B cell (primary cell): ENCODE measurements at regions not wholly inside any gene's neighbourhood (a gene's known extent, or its start where the extent isn't known, plus 50 kb on each side); places are given as distances from the start of the nearest gene placed in this dataset.

Experiments
- CTCF ChIP-seq: fragments of 200-600 bp; IDR thresholded peaks from one replicate; pipeline ENCODE4 v1.8.0; 2022; ENCODE audit warnings: antibody characterized with exemption, mild to moderate bottlenecking
- EZH2 ChIP-seq: IDR thresholded peaks from 2 replicates; pipeline ENCODE4 v1.6.1; 2012; ENCODE audit warnings: borderline replicate concordance, low read depth, mild to moderate bottlenecking, moderate library complexity, low read length; ENCODE audit not compliant: insufficient read depth, poor library complexity, severe bottlenecking

DNA sequence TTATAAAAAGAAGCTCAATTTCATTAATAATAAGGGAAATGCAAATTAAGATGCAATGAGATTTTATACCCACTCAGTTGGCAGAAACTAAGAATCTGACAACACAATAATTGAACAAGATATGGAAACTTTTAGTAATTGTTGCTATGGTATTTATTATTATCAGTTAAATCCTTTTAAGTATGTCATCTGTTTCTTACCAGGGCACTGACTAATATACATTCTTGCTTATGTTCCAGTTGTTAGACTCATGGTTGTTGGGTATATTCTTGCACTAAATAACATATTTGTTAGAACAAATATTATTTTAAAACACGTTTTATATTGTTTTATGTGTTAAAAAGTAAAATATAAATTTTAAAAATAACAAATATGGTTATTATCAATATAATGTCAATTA, 690.3 kb downstream of the MECOM start:
- TF ChIP-seq EZH2, result no peak
- TF ChIP-seq CTCF, result no peak
